ENCODE measurements at regions not wholly inside any gene's neighbourhood (a gene's known extent, or its start where the extent isn't known, plus 50 kb on each side); places are given as distances from the start of the nearest gene placed in this dataset.

GRCh38 chr14:35480119-35480769 lies 53.7 kb upstream of the INSM2 start:
- Mint-ChIP-seq H3K4me3 (no peak overlapping the region), H3K27me3 (ENCODE audit: insufficient read depth, low read depth, poor library complexity) (no peaks in the 10 kb centered on the region), H3K27ac (no peak overlapping the region), H3K4me1 (peaks cover 4% of the 10 kb centered on the region; the same call in 2 of the 3 replicates), H3K9me3 (no peaks in the 10 kb centered on the region), H3K36me3 (ENCODE audit: low read depth) (no peaks in the 10 kb centered on the region)
- Histone ChIP-seq H3K27me3 (ENCODE audit: insufficient read depth) (no peaks in the 10 kb centered on the region), H3K36me3 (ENCODE audit: insufficient read depth) (no peaks in the 10 kb centered on the region), H2AFZ (no peak overlapping the region), H3K9me2 (ENCODE audit: insufficient read depth) (no peaks in the 10 kb centered on the region), H3K27ac (ENCODE audit: low read depth) (no peak overlapping the region), H4K20me1 (replicated peaks; ENCODE audit: insufficient read depth) (no peaks in the 10 kb centered on the region), H3F3A (replicated peaks; ENCODE audit: low read depth) (no peaks in the 10 kb centered on the region), H3K4me3 (no peak overlapping the region), H3K4me1 (ENCODE audit: insufficient read depth) (peaks cover 8% of the 10 kb centered on the region; the same call in 1 of the 2 replicates), H3K79me2 (replicated peaks; ENCODE audit: insufficient read depth) (no peaks in the 10 kb centered on the region), H3K4me2 (no peak overlapping the region)
- no peak for ATAC-seq
- DNase-seq (ENCODE audit: low spot score) = no peak
- no peak for TF ChIP-seq NANOG (IDR thresholded peaks at IDR 0.05; ENCODE audit: borderline replicate concordance)
- no peak for TF ChIP-seq CREB1 (CRISPR knock-in tag; IDR thresholded peaks at IDR 0.05; ENCODE audit: low read depth)
- TF ChIP-seq JUNB (IDR thresholded peaks at IDR 0.05; ENCODE audit: unreplicated experiment) = no peak
- no peak for TF ChIP-seq STAT1 (IDR thresholded peaks at IDR 0.05; ENCODE audit: unreplicated experiment)
- no peak for TF ChIP-seq ZNF114 (CRISPR knock-in tag; IDR thresholded peaks at IDR 0.05)
- TF ChIP-seq ETS1 (IDR thresholded peaks at IDR 0.05) = no peak
- TF ChIP-seq ZNF331 (CRISPR knock-in tag; IDR thresholded peaks at IDR 0.05; ENCODE audit: low read depth) = no peak

- no peaks in the 10 kb centered on the region for H3K36me3 ChIP-seq (ENCODE audit: insufficient read depth)
- H3K4me1 Mint-ChIP-seq = peaks cover 4% of the 10 kb centered on the region; the same call in 2 of the 3 replicates
- no peak overlapping the region for H3K27ac Mint-ChIP-seq
- TF ChIP-seq ETS1 (IDR thresholded peaks at IDR 0.05) = no peak
- TF ChIP-seq ZNF462 (CRISPR knock-in tag; IDR thresholded peaks at IDR 0.05) = no peak
- TF ChIP-seq CTCF (conservative IDR thresholded peaks at IDR 0.05; ENCODE audit: low read depth in 2 of 2) = no peak
- no peak for TF ChIP-seq STAT1 (IDR thresholded peaks at IDR 0.05; ENCODE audit: unreplicated experiment)
- TF ChIP-seq JUNB (IDR thresholded peaks at IDR 0.05; ENCODE audit: unreplicated experiment) = no peak
- TF ChIP-seq CREB1 (CRISPR knock-in tag; IDR thresholded peaks at IDR 0.05; ENCODE audit: low read depth) = no peak
- TF ChIP-seq NANOG (IDR thresholded peaks at IDR 0.05; ENCODE audit: borderline replicate concordance) = no peak
- no peak for TF ChIP-seq ZNF331 (CRISPR knock-in tag; IDR thresholded peaks at IDR 0.05; ENCODE audit: low read depth)
- TF ChIP-seq POLR2AphosphoS5 (IDR thresholded peaks at IDR 0.05; ENCODE audit: low read depth) = no peak
Observed at GRCh38 chr14:35482994-35483515, 50.9 kb upstream of the INSM2 start.

More at GRCh38 chr14:35482994-35483515, 50.9 kb upstream of the INSM2 start:
- H4K20me1 ChIP-seq (replicated peaks; ENCODE audit: insufficient read depth) = no peaks in the 10 kb centered on the region
- Mint-ChIP-seq H3K36me3 (ENCODE audit: low read depth) (no peaks in the 10 kb centered on the region), H3K27me3 (ENCODE audit: insufficient read depth, low read depth, poor library complexity) (no peaks in the 10 kb centered on the region), H3K4me3 (no peak overlapping the region), H3K9me3 (no peaks in the 10 kb centered on the region)
- no peak overlapping the region for H3K4me2 ChIP-seq
- no peaks in the 10 kb centered on the region for H3K79me2 ChIP-seq (replicated peaks; ENCODE audit: insufficient read depth)
- H3K4me1 ChIP-seq (ENCODE audit: insufficient read depth) = peaks cover 8% of the 10 kb centered on the region; the same call in 1 of the 2 replicates
- no peaks in the 10 kb centered on the region for H3F3A ChIP-seq (replicated peaks; ENCODE audit: low read depth)
- DNase-seq (ENCODE audit: low spot score) (no peak), ATAC-seq (no peak)
- no peak overlapping the region for H3K4me3 ChIP-seq
- no peaks in the 10 kb centered on the region for H3K9me2 ChIP-seq (ENCODE audit: insufficient read depth)
- H3K27me3 ChIP-seq (ENCODE audit: insufficient read depth) = no peaks in the 10 kb centered on the region
- H2AFZ ChIP-seq = no peak overlapping the region; the same call in 1 of the 2 replicates
- no peak overlapping the region for H3K27ac ChIP-seq (ENCODE audit: low read depth)

Data from GM23338 (cell line).